ENCODE measurements at regions not wholly inside any gene's neighbourhood (a gene's known extent, or its start where the extent isn't known, plus 50 kb on each side); places are given as distances from the start of the nearest gene placed in this dataset.

GRCh38 chr4:38424151-38424871 lies 239.7 kb upstream of the KLF3 start (continued):
- 0 out of 4 replicates have a peak, but pooled peaks of 1 of the 2 experiments have one; percentile 28 for TF ChIP-seq ATF4 (CRISPR knock-in tag; IDR thresholded peaks at IDR 0.05)
- peak; percentile 86; the same call in 1 of the 2 replicates for TF ChIP-seq MEIS2 (CRISPR knock-in tag; IDR thresholded peaks at IDR 0.05)
- TF ChIP-seq HOXA5 (CRISPR knock-in tag; IDR thresholded peaks at IDR 0.05), result no peak
- no peak for TF ChIP-seq ZNF580 (CRISPR knock-in tag; IDR thresholded peaks at IDR 0.05; ENCODE audit: borderline replicate concordance, low read depth)
- no peak for TF ChIP-seq KLF12 (CRISPR knock-in tag; IDR thresholded peaks at IDR 0.05; ENCODE audit: borderline replicate concordance)
- TF ChIP-seq ZNF543 (CRISPR knock-in tag; IDR thresholded peaks at IDR 0.05), result no peak
- TF ChIP-seq SIX1 (CRISPR knock-in tag; IDR thresholded peaks at IDR 0.05; ENCODE audit: borderline replicate concordance), result peak; percentile 53; the same call in 1 of the 2 replicates
- no peak for TF ChIP-seq HNF1A (IDR thresholded peaks at IDR 0.05; ENCODE audit: low read depth)
- peak; percentile 75 for TF ChIP-seq HNF1A (CRISPR knock-in tag; IDR thresholded peaks at IDR 0.05; ENCODE audit: borderline replicate concordance)
- TF ChIP-seq HMGXB4 (CRISPR knock-in tag; IDR thresholded peaks at IDR 0.05; ENCODE audit: borderline replicate concordance in 1 of 2, low read depth in 1 of 2), result peak in 1 of 2 experiments; percentile 52; a peak in 1 of 4 replicates
- no peak for TF ChIP-seq MXI1 (IDR thresholded peaks at IDR 0.05; ENCODE audit: borderline replicate concordance, low read depth, low read length)
- no peak for TF ChIP-seq U2AF2 (IDR thresholded peaks at IDR 0.05; ENCODE audit: low read depth, low read length)
- TF ChIP-seq ZNF354B (CRISPR knock-in tag; IDR thresholded peaks at IDR 0.05), result no peak
- TF ChIP-seq KLF6 (CRISPR knock-in tag; IDR thresholded peaks at IDR 0.05), result no peak
- peak; percentile 40; the same call in 1 of the 2 replicates for TF ChIP-seq IRF2 (CRISPR knock-in tag; IDR thresholded peaks at IDR 0.05)
- no peak for TF ChIP-seq ZNF33B (CRISPR knock-in tag; IDR thresholded peaks at IDR 0.05)
- no peak for TF ChIP-seq SMAD9 (CRISPR knock-in tag; IDR thresholded peaks at IDR 0.05)
- peak; percentile 79; the same call in 1 of the 2 replicates for TF ChIP-seq MYC (CRISPR knock-in tag; IDR thresholded peaks at IDR 0.05; ENCODE audit: borderline replicate concordance)
- TF ChIP-seq ZXDC (CRISPR knock-in tag; IDR thresholded peaks at IDR 0.05), result no peak
